IPS-NIHi7 (cell line): ENCODE measurements at regions not wholly inside any gene's neighbourhood (a gene's known extent, or its start where the extent isn't known, plus 50 kb on each side); places are given as distances from the start of the nearest gene placed in this dataset.
"Not testable (repeated sequence)": the region's sequence is repeated elsewhere in the genome, so short reads cannot be mapped to it uniquely, and the experiment has no call there.

Experiments used
- DNase-seq: peaks from one replicate; pipeline ENCODE4 v3.0.0; 2012; ENCODE audit warnings: mixed read lengths; ENCODE audit errors: extremely low spot score

DNA sequence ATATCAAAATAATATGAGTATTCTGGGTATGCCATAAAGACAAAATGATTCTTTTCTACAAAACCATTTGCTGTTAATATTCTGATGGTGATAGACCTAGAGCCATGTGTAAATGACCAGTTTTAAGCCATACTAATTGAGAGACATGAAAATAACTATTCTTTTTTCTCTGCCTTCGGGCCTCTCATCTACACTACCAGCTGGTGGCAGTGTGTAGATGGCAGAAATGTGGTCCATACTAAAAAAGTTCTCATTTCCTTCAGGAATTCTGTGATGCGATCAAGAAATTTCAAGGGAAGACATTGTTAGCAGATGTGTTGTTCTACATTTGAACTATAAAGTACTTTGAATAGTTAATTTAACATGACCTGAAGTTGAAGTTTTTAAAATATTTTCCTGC is 485.2 kb downstream of the TRIB2 start:
- no peak for DNase-seq

DNA sequence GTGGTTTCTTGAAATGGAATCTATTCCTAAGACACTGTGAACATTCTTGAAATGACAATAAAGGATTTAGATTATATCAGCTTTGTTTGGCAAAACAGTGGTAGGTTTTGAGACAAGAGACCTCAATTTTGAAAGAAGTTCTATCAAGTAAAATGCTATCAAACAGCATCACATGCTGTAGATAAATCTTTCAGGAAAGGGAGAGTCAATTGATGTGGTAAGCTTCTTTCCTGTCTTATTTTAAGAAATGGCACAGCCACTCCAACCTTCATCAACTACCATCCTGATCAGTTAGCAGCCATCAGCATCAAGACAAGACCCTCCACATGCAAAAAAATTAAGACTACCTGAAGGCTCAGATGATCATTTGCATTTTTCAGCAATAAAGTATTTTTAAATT is 495.4 kb downstream of the TRIB2 start:
- no peak for DNase-seq

DNA sequence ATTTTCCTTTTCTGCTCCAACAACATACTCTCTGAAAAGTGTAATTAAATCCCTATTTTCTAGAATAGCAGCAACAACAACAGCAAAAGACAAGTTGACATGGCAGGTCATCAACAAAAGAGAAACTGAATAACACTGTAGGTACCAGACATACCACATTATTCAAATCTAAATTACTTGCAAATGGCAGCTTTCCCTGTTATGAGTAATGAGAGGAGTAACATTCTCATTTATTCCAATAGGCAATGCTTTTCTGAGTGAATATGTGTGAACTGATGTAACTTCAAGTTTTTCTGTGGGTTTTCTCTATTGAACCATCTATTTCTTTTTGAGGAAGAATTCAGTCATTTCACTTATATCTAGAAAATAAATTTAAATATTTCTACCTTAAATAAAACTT is 501.5 kb downstream of the TRIB2 start:
- no peak for DNase-seq

DNA sequence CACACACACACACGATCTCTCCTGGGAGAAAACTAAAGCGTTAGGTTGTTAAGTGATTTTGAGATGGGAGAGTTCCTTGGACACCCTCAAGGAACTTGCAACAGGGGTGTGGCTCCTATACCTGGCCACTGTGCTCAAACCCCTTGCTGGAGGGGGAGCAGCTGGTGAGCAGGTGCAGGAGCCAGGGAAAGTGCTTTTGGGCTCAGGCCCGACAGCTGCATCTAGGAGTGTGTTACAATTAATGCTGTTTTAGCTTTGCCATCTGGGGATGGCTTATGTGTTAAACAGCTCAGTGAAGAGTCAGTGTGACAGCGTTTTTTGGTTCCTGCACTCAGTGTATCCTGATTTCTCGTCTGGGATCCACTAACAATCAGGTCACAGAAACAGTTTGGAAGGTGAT is 510.8 kb downstream of the TRIB2 start:
- no peak for DNase-seq

DNA sequence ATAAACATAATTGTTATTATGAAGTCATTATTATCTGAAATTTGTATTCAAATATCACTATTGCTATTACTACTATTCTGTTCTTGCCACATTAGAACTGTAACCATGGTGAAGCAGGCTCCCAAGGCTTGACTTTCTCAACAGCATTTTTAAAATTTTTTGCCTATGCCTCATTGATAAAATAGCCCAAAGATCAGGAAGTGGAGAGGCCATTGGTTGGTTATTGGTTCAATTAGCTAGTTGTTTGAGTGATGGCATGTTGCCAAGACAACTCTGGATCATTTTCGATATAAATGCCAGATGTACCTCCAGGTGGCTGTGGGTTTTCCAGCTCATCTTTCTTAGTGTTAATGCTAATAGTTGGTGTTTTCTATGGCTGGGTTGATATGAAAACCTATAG is 513.5 kb downstream of the TRIB2 start:
- no peak for DNase-seq

DNA sequence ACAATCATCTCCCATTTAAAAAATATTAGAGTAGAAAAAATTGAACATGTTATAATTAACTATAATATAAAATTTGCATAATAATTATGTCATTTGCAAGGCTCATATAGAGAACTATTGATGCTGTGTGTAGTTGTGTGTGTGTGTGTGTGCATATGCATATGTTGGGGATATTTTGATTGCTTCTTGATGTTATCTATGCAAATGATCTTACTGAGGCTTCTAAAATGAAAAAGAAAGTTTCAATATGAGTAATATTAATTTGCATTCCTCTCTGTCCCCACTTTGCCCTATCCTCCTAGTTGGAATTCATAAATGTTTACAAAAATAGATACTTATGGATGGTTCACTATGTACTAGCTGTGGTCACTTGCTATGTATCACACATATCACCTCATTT is 523.3 kb downstream of the TRIB2 start:
- no peak for DNase-seq

DNA sequence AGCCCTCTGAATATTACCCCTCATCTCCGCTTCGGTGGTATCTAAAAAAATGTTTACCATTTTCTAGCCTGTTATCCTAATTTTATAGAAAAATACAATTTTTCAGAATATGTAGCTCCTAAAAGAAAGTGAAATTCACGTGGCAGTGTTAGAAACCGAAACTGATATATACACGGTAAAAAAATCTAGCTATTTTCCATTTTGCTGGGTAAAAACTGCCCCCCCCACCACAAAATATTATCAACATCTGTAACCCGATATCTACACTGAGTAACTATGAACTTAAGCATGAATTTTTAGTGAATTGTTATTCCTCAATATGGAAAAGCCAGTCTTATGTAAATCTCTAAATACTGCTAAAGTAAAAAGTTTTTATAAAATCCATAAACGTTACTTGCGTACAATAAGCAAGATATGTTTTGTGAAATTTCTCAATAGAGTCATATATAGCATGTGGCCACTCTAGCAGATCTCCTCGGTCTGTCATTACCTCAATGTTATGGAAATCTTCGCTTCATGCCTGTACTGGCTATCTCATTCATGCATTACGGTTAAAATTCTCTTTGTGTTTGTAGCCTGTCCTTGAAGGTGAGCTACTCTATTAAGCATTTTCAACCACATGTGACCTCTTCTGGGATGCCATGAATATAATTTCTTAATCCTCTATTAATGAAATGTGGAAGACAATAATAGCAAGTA is 524.2 kb downstream of the TRIB2 start:
- no peak for DNase-seq

DNA sequence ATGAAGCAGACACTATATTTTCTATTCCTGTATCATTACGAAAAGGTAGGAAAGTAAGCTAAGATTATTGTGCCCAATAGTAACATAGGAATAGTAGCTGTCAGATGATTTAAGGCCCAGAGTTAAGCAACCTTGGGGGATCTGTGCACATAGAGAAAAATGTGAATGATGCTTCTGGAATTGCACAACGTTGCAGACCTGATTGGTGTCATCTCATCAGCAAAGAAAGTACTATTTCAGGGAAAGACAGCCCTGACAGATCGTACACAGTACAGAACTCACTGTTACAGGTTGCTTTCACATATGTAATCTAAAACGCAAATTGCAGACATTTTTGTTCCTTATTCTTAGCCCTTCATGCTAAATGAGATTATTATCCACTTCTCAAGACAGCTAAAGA is 535.9 kb downstream of the TRIB2 start:
- no peak for DNase-seq

DNA sequence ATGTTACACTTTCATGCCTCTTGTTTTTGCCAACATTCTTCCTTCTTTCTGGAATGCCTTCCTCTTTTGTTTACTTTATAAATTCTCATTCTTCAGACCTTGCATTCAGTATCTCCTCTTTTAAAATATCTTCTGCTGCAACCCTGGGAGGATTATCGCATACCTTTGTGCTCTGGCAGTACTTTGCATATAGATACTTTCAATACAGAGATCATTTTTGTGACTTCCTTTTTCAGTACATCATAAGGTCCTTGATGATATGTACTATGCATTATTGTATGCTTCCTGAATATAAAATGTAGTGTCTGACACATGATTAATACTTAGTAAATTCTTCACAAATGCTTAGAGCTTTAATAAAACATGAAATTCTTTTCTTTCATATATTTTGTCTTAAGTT is 538.7 kb downstream of the TRIB2 start:
- DNase-seq: no peak

DNA sequence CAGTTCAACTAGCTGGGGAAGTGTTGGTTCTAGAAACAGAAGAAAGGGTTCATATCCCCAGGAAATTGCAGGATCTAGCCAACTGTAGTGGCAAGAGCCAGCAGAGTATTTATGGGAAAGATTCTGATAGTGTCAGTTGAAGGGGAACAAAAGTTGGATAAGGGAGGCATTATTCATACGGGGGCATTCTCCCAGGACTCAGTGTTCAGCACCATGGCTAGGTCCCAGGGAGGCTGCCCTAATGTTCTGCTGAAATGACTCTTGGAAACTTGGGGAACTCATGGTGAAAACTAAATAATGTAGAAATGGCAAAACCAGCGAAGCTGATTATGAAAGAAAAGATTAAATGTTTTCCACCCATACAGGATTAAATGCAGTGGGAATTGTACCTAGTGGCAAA is 543.7 kb downstream of the TRIB2 start:
- DNase-seq: peak; percentile 8

DNA sequence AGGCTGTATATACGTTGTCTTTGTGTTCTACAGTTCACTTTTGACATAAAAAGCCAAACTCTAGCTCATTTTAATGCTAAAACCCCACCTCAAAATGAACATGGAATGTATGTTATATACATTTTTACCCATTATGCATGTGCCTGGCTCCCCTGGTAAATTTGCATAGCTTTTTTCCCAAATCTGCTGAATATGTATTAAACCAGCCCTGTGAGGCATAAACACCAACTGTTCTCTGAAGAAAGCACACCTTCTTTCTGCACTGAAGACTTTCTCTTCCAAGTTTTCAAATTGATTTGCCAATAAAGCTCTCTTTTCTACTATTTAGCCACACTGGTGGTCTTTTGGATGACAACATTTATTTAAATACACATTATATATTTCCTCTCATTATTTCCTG is 549.4 kb downstream of the TRIB2 start:
- DNase-seq: no peak

DNA sequence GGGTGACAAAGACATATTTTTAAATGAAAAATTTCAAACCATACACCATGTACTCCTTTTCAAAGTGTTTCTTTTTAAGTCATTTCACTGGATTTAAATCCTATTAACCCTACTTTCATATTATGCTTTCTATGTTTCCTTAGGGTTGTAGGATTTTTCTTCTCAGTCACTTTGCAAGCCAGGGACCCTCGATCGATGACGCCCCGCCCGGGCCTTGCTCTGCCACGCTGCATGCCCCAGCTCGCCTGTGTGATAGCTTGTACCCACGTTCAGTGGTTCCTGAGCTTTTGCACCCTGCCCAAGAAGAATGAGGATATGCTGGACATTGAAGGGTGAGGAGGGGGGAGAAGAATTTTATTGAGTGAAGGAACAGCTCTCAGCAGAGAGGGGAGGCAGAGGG is 568.0 kb downstream of the TRIB2 start:
- DNase-seq: no peak

DNA sequence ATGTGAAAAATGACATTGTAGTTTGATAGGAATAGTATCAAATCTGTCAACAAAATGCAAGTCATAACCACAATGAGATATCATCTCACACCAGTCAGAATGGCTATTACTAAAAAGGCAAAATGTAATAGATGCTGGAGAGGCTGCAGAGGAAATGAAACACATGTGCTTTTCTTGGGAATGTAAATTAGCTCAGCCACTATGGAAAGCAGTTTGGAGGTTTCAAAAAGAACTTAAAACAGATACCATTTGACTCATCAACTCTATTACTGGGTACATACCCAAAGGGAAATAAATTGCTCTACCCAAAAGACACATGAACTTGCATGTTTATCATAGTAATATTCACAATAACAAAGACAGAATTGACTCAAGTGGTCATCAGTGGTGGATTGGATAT is 572.6 kb downstream of the TRIB2 start:
- no peak for DNase-seq

DNA sequence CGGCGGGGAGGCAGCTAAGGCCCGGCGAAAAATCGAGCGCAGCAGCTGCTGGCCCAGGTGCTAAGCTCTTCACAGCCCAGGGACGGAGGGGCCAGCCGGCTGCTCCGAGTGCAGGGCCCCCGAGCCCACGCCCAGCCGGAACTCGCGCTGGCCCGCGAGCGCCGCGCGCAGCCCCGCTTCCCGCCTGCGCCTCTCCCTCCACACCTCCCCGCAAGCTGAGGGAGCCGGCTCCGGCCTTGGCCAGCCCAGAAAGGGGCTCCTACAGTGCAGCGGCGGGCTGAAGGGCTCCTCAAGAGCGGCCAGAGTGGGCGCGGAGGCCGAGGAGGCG is 591.7 kb downstream of the TRIB2 start:
- not testable (repeated sequence) for DNase-seq

DNA sequence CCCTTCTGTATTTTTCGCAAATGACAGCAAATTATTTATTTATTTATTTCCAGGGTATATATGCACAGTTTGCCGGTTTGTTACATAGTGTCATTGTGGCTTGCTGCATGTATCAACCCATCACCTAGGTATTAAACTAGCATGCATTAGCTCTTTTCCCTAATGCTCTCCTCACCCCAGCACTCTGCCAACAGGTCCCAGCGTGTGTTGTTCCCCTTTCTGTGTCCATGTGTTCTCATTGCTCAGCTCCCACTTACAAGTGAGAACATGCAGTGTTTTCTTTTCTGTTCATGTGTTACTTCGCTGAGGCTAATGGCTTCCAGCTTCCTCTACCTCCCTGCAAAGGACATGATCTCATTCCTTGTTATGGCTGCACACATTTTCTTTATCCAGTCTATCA is 592.3 kb downstream of the TRIB2 start:
- DNase-seq: no peak

DNA sequence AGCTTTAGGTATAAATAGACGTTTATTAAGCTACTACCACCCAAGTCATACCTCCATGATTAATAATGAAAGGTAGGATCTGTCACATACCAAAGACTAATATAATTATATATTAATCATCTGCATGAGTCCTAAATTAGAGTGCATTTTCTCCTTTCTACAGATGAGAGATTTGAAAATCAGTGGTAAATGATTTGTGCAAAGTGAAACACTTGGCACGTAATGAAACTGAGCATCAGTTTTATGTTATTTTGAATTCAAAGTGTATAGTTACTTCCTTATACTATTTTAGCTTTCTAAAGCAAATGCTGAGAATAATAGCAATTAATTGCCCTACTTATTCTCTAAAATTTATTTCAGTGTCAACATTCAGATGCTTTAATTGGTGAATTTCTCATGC is 615.3 kb downstream of the TRIB2 start:
- DNase-seq: no peak

DNA sequence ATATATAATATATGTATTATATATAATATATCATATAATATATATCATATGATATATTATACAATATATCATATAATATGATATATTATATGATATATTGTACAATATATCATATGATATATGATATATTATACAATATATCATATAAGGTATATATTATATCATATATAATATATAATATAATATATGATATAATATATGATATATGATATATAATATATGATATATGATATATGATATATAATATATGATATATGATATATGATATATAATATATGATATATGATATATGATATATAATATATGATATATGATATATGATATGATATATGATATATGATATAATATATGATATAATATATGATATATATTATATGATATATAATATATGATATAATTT is 617.3 kb downstream of the TRIB2 start:
- not testable (repeated sequence) for DNase-seq

DNA sequence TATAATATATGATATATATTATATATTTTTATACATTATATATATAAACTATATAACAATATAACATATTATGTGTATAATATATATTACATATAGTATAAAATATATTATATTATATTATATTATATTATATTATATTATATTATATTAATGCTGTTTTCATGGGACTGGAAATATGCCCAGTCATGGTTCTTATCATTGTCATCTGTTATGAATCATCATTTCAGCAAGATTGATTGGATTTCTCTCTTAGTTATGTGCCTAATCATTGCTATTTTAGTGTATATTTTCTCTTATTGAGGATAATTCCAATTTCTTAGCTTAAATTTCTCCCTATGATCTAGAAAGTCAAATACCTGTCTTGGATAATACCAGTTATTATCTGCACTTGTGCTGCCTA is 617.8 kb downstream of the TRIB2 start:
- no peak for DNase-seq

DNA sequence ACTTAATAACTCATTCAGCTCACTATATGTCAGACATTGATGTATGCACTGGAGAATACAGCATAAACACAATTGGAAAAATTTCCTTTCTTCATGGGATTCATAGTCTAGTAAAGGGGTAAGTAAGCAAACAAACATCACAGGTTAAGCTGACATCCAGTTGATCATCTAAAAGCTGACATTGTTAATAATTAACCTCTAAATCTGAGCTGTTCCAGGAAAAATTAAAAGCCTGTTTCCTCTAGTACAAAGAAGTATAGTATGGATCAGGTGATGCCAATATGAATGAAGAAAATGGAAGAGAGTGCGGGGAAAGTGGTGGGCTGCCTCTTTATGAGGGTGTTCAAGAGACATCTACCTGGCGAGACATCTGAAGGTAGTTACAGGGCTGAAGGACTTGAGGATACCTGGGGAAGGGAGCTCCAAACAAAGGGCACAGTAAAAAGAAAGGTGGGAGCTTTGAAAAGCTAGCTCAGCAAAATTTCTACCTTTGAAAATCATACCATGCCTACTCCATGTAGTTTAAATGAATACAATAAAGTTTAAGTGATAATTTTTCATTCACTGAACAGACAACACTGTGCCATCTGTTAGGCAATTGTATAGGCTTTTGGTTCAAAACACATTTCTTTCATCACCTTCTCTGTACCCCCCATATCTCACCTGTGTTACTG is 619.3 kb downstream of the TRIB2 start:
- DNase-seq: no peak

DNA sequence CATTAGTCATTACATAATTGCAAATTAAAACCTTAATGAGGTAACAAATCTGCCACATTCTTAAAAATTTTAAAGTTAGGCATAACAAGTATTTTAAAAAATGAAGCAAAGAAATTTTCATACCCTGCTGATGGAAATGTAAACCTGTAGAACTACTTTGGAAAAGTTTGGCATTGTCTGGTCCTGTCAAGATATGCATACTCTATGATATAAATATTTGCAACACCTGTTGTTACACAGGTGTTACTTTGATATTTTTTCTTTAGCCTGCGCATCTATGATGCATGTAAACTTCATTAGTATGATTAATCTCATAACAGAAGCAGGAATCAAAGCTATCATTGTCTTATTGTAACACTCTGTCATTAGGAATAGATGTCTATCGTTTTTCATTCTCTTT is 634.3 kb downstream of the TRIB2 start:
- DNase-seq: no peak

DNA sequence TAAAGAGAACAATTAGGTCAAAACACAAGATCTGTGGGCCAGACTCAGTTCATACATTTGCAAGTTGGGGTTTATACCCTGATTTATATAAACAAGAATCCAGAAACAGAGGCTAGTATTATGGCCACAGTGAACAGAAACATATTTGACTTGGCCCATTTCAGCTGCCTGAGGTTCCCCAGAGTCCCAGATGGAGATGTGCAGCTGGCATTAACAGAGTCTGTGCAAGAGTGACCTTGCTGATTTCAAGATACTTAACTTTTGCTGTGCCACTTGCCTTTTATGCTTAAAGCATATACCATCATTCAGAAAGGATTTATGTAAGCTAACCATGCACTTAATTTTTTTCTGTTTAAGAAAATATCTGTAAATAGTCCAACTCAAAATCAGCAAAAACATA is 636.3 kb downstream of the TRIB2 start:
- DNase-seq: no peak

DNA sequence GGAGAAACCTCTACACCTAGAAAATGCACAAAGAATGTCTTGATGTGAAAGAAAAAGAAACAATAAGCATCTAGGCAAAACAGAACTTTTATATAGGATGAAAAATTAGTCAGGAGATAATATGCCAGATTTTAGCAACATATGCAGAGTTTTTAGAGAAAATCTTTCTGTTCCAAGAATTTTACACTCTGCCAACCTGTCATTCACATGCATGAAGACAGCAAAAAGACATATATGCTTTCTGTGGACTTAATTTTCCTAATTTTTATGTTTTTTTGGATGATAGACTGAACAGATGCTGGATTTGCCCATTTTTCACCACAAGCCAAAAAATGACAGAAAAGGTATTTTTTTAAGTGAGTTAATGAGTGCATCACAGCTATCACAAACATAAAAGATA is 637.3 kb downstream of the TRIB2 start:
- DNase-seq: no peak

DNA sequence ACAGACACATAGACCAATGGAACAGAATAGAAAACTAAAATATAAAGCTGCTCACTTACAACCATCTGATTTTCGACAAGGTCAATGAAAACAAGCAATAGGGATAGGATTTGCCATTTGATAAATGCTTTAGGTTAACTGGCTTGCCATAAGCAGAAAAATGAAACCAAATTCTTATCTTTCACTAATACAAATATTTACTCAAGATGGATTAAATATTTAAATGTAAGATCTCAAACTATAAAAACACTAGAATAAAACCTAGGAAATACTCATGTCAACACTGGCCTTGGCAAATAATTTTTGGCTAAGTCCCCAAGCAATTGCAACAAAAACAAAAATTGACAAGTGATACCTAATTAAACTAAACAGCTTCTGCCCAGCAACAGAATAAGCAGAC is 665.2 kb downstream of the TRIB2 start:
- DNase-seq: not testable (repeated sequence)

DNA sequence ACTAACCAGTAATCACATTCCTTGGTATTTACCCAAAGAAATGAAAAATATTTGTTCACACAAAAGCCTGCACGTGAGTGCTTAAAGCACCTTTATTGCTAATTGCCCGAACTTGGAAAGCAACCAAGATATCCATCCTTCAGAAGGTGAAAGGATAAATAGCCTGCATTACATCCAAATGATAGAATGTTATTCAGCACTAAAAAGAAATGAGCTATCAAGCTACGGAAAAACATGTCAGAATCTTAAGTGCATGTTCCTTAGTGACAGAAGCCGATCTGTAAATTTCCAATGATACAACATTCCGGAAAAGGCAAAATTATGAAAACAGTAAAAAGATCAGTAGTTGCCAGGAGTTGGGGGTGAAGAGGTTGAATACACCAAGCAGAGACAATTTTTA is 672.4 kb downstream of the TRIB2 start:
- DNase-seq: not testable (repeated sequence)
